Vagina (tissue), 2 donors: ENCODE measurements at regions not wholly inside any gene's neighbourhood (a gene's known extent, or its start where the extent isn't known, plus 50 kb on each side); places are given as distances from the start of the nearest gene placed in this dataset.

Experiments
- DNase-seq, 2 donors: peaks; one replicate each; pipeline ENCODE4 v3.0.0-alpha.2; 2017; ENCODE audit errors: extremely low spot score in 2 of 2
- H3K27ac ChIP-seq: fragments of 200-600 bp; sonication (generic); one replicate; pipeline ENCODE4 v1.5.1; 2019
- H3K27me3 ChIP-seq: fragments of 200-600 bp; sonication (generic); one replicate; pipeline ENCODE4 v1.5.1; 2019
- H3K36me3 ChIP-seq, 2 donors: fragments of 200-600 bp; sonication (generic); one replicate each; pipeline ENCODE4 v1.5.1; 2017 to 2019
- H3K4me1 ChIP-seq: fragments of 200-600 bp; sonication (generic); one replicate; pipeline ENCODE4 v1.5.1; 2019
- H3K4me3 ChIP-seq, 2 donors: fragments of 200-600 bp; sonication (generic); 1 replicate in 1 of 2; 2 replicates in 1 of 2; pipeline ENCODE4 v1.5.1; 2016 to 2019
- H3K9me3 ChIP-seq: fragments of 200-600 bp; sonication (generic); one replicate; pipeline ENCODE4 v1.5.1; 2019
- POLR2A ChIP-seq, 2 donors: fragments of 450-650 bp; IDR thresholded peaks; one replicate each; pipeline ENCODE4 v1.6.1; 2017; ENCODE audit warnings: antibody characterized with exemption in 2 of 2, mild to moderate bottlenecking in 2 of 2, moderate library complexity in 2 of 2
- POLR2AphosphoS5 ChIP-seq, 2 donors: sonication (generic); formaldehyde crosslinking; IDR thresholded peaks; one replicate each; pipeline ENCODE4 v1.9.0; 2017; ENCODE audit warnings: antibody characterized with exemption in 2 of 2, mild to moderate bottlenecking in 2 of 2, low read depth in 1 of 2; ENCODE audit not compliant: insufficient read depth in 1 of 2
- intact Hi-C: fragments of 100-400 bp; cut with DNase I; formaldehyde crosslinking; loops from one replicate; pipeline ENCODE4 v1.15.1; 2023
- TF ChIP-seq, protein P1 (sequence below), 3 experiments: fragments of 450-650 bp in 2 of 3; fragments of 200-600 bp in 1 of 3; sonication (generic) in 1 of 3; IDR thresholded peaks; one replicate each; pipeline ENCODE4 v1.5.1; 2017 to 2019; ENCODE audit warnings: antibody characterized with exemption in 3 of 3, mild to moderate bottlenecking in 2 of 3, moderate library complexity in 2 of 3

DNA sequence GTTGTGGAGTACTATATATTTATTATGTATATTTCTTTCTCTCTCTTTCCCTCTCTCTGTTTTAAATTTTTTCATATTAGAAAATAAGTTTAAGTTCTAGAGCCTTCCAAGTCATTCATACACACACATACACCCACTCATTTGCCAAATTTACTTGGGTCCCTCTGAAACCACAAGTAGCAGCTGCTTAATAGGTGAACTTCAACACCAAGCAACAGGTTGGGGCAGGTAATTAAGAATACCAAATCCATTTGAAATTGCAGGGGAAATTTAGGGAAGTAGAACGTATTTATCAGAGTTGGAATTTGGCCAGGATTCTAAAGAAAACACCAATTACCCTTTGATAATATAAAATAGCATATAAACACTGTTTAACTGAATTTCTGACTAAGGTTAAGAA lies 75.0 kb upstream of the RBBP8 start:
- Histone ChIP-seq H3K27me3 (no peaks in the 10 kb centered on the region), H3K4me1 (peaks cover 15% of the 10 kb centered on the region), H3K36me3 (no peaks in the 10 kb centered on the region), H3K9me3 (no peaks in the 10 kb centered on the region), H3K27ac (no peak overlapping the region), H3K4me3 (no peak overlapping the region)
- TF ChIP-seq POLR2AphosphoS5 (IDR thresholded peaks at IDR 0.05; ENCODE audit: insufficient read depth in 1 of 2, low read depth in 1 of 2) = no peak
- DNase-seq = no peak
- intact Hi-C loops = no loop called here

DNA sequence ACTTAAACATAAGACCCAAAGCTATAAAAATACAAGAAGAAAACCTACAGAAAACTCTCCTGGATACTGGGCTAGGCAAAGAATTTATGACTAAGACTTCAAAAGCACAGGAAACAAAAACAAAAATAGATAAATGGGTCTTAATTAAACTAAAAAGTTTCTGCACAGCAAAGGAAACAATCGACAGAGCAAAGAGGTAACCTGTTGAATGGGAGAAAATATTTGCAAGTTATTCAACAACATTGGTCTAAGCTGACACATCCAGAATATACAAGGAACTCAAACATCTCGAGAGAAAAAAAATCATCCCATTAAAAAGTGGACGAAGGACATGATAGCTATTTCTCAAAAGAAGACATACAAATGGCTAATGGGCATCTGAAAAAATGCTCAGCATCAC lies 72.3 kb upstream of the RBBP8 start:
- Histone ChIP-seq H3K27me3 (no peaks in the 10 kb centered on the region), H3K4me3 (no peak overlapping the region), H3K9me3 (no peaks in the 10 kb centered on the region), H3K27ac (no peak overlapping the region), H3K36me3 (no peaks in the 10 kb centered on the region), H3K4me1 (peaks cover 12% of the 10 kb centered on the region)
- intact Hi-C loops = no loop called here
- TF ChIP-seq, protein P1, sequence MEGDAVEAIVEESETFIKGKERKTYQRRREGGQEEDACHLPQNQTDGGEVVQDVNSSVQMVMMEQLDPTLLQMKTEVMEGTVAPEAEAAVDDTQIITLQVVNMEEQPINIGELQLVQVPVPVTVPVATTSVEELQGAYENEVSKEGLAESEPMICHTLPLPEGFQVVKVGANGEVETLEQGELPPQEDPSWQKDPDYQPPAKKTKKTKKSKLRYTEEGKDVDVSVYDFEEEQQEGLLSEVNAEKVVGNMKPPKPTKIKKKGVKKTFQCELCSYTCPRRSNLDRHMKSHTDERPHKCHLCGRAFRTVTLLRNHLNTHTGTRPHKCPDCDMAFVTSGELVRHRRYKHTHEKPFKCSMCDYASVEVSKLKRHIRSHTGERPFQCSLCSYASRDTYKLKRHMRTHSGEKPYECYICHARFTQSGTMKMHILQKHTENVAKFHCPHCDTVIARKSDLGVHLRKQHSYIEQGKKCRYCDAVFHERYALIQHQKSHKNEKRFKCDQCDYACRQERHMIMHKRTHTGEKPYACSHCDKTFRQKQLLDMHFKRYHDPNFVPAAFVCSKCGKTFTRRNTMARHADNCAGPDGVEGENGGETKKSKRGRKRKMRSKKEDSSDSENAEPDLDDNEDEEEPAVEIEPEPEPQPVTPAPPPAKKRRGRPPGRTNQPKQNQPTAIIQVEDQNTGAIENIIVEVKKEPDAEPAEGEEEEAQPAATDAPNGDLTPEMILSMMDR (IDR thresholded peaks at IDR 0.05) = no peak
- TF ChIP-seq POLR2AphosphoS5 (IDR thresholded peaks at IDR 0.05; ENCODE audit: insufficient read depth in 1 of 2, low read depth in 1 of 2) (no peak), POLR2A (IDR thresholded peaks at IDR 0.05) (no peak)
- DNase-seq = no peak

DNA sequence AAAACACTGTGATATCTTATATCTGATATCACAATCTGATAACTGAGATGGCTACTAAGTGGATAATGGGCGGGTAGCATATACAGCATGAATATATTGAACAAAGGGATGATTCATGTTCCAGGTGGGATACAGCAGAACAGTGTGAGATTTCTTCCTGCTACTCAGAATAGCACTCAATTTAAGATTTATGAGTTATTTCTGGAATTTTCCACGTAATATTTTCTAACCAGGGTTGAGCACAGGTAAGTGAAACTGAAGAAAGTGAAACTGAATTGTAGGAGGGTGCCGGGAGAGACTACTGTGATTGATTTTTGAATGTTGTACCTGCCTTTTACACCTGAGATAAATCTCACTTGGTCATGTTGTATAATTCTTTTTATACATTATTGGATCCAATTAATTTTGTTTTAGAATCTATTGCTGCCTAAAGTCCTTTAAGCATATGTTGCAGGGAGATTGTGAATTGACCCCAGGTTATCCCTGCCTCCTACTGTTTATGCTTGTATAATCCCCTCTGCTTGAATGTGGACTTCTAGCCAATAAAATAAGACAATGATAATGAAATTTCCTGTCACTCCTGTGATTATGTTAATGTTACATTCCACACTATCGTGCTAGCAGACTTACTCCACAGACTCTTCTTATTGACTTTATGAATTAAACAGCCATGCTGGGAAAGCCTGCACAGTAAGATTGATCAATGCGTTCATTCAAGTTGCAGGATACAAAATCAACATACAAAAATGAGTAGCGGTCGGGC lies 67.6 kb upstream of the RBBP8 start:
- TF ChIP-seq, protein P1 (IDR thresholded peaks at IDR 0.05) = no peak
- TF ChIP-seq POLR2A (IDR thresholded peaks at IDR 0.05) (no peak), POLR2AphosphoS5 (IDR thresholded peaks at IDR 0.05; ENCODE audit: insufficient read depth in 1 of 2, low read depth in 1 of 2) (no peak)
- intact Hi-C loops = no loop called here
- Histone ChIP-seq H3K36me3 (no peaks in the 10 kb centered on the region), H3K27ac (no peak overlapping the region), H3K4me1 (no peaks in the 10 kb centered on the region), H3K27me3 (no peaks in the 10 kb centered on the region), H3K4me3 (no peak overlapping the region), H3K9me3 (no peaks in the 10 kb centered on the region)
- no peak for DNase-seq

DNA sequence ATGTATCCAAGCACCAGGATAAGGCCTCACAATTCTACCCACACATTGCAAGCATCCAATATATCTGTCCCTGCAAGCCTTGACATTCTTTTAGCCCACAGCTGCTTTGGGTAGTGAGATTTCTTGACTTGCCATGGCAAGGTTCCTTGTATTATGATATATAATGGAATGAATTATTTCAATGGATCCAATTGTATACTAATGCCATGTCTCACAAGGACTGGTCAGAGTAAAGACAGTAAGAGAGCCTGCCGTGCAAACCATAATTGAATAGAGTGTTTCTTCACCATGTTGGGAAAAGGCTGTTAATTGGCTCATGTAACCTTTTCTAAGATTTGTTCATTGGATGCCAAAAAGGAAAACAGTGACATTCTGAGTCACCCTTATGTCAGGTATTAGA lies 64.3 kb upstream of the RBBP8 start:
- Histone ChIP-seq H3K27me3 (no peaks in the 10 kb centered on the region), H3K4me3 (no peak overlapping the region), H3K27ac (no peak overlapping the region), H3K9me3 (no peaks in the 10 kb centered on the region), H3K4me1 (peaks cover 20% of the 10 kb centered on the region), H3K36me3 (no peaks in the 10 kb centered on the region)
- DNase-seq = no peak
- TF ChIP-seq POLR2AphosphoS5 (IDR thresholded peaks at IDR 0.05; ENCODE audit: insufficient read depth in 1 of 2, low read depth in 1 of 2) (no peak), POLR2A (IDR thresholded peaks at IDR 0.05) (no peak)
- TF ChIP-seq, protein P1 (IDR thresholded peaks at IDR 0.05) = no peak
- intact Hi-C loops = no loop called here

DNA sequence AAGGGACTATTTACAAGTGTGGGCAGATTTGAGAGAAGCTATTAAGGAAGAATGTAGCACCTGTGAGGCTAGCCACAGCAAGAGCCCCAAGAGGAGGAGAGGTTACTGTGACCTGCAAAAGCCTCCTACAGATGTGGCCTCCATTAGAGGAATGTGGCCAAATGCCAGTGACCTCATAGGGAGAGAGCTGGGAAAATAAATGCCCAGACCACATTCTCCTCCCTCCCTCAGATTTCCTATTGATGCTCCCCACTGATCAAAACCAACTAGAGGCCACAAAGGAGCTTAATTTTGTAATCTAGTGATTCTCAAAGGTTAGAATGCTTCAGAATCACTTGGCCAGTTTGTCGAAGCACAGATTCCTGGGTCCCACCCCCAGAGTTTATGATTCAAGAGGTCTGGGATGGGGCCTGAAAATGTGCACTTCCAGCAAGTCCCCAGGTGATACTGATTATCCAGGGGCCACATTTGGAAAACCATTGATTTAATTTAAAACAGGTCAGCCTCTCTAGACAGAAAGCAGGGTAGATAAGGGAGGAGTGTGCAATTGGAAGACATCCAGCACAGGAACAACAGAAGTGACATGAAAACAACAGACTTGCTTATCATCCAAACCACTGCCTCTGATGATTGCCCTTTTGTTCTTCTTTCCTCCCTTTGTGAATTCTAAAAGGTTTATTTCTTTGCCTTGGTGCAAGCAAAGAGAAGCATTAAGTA lies 61.2 kb upstream of the RBBP8 start:
- no peak for TF ChIP-seq POLR2AphosphoS5 (IDR thresholded peaks at IDR 0.05; ENCODE audit: insufficient read depth in 1 of 2, low read depth in 1 of 2)
- TF ChIP-seq POLR2A (IDR thresholded peaks at IDR 0.05) = no peak
- TF ChIP-seq, protein P1 (IDR thresholded peaks at IDR 0.05) = no peak
- Histone ChIP-seq H3K27ac (no peak overlapping the region), H3K27me3 (no peaks in the 10 kb centered on the region), H3K4me3 (no peak overlapping the region), H3K36me3 (no peaks in the 10 kb centered on the region), H3K4me1 (peaks cover 20% of the 10 kb centered on the region), H3K9me3 (no peaks in the 10 kb centered on the region)
- no peak for DNase-seq
- intact Hi-C loops = no loop called here
